GM19239 (cell line): ENCODE measurements at regions not wholly inside any gene's neighbourhood (a gene's known extent, or its start where the extent isn't known, plus 50 kb on each side); places are given as distances from the start of the nearest gene placed in this dataset.

Experiments
- DNase-seq: peaks from one replicate; pipeline ENCODE4 v3.0.0; 2011; ENCODE audit warnings: low spot score; ENCODE audit not compliant: insufficient read length
- FAIRE-seq: peaks from 2 replicates; lab custom pipeline; 2011; peaks lifted over from hg19 to GRCh38; lab: Jason Lieb, UNC

DNA sequence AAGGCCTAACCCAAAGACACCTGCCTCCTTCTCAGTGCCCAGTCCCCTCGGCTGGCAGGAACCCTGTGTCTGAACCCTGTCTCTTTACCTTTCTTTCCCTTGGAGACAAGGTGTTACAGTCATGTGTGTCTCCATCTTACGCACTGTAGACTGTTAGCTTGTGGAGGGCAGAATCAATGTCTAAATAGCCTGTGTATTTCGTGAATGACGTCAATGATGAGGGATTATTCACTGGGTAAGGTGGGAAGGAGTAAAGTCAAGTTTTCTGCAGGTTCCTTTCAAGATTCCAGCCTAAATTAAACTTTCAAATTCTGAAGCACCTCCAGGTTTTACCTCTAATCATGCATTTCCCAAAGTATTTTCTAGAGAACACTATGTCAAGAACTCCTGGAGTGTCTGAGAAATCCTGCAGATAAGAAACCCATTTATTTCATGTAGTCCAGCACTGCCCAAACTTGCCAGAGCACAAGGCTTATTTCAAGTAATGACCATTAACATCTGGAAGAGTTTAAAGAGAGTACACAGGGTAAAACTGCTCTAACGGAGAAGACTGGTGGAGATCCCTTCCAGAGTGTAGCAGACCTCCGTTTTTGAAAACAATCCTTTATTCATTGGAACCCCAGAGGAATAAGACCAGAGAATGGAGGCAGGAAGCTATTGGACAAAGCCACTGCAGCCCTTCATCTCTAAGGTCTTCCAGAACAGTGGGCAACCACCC lies 72.8 kb downstream of the KCNF1 start:
- no peak for DNase-seq
- no peak for FAIRE-seq

DNA sequence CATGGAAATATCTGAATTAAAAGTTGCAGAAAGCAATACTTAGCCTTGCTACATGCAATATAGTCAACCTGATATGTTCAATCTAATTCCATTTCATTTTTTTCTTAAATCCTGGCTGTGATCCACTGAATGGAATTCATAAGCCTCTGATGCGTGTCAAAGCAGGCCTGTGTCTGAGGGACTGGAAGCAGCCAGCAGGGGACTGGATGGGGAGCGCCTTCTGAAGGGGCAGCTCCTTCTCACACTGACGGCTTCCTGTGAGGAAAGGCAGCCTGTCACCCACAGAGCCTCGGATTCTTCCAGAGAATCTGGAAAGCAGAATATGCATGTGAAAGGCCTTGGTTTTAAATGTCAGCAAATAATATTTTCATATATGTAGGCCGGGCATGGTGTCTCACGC lies 73.5 kb downstream of the KCNF1 start:
- DNase-seq (no peak), FAIRE-seq (no peak)

DNA sequence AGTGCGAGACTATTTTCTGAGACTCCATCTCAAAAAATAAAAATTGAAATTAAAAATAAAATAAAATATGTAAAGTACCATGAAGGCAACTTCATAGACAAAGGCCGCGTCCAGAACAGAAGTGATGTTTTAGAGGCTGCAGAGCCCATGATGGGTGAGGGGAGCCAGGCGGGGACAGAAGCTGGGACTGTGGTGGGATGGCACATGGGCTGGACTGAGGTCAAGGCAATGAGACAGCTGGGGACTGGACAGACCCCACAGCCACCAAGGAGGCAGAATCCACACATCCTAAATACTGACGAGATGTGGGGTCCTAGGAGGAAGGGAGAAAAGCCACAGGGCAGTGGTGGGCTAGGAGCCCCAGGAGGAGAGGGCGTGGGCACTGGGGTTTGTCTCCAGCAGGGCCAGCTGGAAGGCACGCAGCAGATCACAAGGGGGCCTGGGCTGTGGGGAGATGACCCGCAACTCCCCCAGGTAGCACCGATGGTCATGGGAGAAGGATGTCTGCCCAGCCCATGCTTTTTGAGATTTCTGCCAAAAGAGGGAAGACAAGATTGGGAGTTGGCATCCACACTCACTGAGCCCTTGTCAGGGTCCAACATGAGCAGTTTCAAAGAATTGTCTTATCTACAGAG lies 74.3 kb downstream of the KCNF1 start:
- no peak for DNase-seq
- no peak for FAIRE-seq

DNA sequence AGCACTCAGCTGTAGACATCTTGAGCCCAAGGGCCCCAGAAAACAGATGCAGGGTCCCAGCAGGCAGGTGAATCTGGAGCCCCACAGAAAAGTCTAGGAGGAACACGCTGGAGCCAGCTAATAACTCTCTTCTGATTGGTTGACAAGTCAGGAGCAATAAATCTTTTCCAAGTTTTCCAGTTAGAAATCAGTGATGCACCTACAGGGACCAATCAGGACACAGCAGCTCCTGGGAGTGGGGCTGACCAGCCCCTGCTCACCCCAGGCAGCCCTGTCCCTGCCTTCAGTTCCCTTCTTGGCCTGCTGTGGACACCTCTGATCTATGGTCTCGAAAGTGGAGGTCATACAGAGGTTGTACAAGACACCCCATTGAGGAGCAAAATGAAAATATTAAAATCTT lies 75.7 kb downstream of the KCNF1 start:
- DNase-seq (no peak), FAIRE-seq (no peak)

DNA sequence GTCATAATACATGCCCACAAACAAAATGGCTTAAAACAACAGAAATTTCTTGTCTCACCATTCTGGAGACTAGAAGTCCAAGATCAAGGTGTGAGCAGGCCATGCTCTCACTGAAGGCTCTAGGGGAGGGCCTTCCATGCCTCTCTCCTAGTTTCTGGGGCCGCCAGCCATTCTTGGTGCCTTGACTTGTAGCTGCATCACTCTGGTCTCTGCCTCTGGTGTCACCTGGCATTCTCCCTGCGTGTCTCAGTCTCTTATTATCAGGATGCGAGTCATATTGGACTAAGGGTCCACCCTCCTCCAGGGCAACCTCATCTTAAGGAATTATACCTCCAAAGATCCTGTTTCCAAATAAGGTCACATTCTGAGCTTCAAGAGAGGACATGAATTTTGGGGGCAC lies 76.1 kb downstream of the KCNF1 start:
- DNase-seq (no peak), FAIRE-seq (no peak)

DNA sequence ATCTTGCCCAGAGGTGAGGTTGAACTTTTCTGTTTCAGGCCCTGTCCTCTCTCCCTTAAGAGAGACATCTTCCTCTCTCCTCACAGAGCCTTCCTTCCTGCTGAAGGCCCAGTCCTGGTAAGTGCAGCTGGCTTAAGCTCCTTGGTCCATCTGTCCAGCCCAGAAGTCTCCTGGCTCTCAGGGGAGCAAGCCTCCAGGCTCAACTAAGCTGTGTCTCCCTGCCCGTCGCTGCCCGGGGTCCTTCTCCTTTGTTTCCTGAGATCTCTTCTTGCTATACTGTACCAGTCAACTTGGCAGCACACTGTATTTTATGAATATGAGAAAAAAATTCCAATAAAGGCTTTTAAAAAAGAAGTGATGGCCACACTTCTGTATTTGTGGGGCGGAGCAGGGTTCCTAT lies 77.4 kb downstream of the KCNF1 start:
- DNase-seq (no peak), FAIRE-seq (no peak)

DNA sequence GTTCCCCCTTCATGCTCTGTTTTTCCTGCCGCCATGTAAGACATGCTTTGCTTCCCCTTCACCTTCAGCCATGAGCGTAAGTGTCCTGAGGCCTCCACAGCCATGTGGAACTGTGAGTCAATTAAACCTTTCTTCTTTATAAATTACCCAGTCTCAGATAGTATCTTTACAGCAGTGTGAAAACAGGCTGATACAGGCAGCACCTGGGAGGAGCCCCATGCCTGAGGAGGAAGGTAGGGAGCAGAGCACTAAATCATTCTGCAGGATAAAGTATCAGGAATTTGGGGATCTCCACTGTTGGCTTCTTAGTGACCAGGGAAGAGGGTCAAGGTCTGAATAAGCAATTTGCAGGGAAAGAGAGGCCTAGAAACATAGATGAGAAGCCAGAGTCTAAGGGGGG lies 78.0 kb downstream of the KCNF1 start:
- DNase-seq, result no peak

DNA sequence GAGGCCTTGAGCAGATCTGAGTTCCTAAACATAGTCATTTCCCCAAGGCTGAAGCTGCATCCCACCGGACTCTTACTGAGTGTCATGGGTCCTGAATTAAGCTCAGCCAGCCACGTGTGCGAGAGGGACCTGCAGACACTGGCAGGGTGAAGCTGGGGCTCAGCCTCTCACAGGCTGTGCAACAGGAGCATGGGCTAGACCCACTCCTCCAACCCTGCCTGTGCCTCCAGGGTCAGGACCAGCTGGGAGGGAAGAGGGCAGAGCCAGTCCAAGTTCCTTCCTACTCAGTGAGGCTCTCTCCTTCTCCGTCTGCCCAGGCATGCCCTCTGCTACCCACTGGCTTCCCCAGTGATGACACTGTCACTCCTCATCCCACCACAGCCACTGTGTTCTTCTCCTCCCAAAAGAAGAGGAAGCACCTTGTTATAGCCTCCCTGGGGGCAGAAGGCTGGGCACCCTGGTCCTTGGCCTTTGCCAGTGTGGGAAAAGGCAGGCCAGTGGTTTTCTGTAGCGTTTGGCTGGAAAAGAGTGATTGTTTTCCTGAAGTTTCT lies 78.9 kb downstream of the KCNF1 start:
- FAIRE-seq, result no peak
- DNase-seq, result no peak

More for the DNA sequence above, 78.0 kb downstream of the KCNF1 start:
- no peak for FAIRE-seq

DNA sequence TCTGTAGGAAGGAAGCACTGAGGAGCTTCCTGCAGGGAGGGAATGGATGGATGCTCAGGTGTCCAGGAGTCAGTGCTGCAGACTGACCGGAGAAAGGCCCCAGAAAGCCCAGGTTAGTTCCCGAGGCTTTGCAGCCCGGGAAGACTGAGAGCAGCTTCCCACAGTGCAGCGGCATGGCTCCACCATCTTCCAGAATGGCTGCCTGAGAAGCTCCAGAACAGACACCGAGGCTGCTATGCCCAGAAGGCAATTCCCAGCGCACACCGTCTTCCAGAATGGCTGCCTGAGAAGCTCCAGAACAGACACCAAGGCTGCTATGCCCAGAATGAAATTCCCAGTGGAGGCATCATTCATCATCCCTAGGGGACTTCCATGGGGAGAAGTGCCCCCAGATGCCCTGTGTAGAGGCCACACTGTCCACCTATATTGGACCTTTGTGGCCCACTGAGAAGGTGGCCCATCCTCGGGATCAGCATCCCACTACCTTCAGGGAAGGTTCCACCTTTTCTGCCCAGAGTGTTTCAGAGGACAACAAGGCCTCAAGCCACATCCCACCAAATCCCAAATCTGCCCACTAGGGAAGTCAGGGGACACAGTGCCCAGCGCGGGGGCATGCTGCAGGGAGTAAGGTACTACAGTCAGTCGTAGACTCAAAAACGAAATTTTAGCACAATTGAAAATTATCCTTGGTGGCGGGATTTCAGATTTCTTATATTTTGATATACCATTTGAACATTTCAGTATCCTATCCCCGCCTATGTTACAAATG lies 80.5 kb downstream of the KCNF1 start:
- FAIRE-seq, result no peak
- no peak for DNase-seq

DNA sequence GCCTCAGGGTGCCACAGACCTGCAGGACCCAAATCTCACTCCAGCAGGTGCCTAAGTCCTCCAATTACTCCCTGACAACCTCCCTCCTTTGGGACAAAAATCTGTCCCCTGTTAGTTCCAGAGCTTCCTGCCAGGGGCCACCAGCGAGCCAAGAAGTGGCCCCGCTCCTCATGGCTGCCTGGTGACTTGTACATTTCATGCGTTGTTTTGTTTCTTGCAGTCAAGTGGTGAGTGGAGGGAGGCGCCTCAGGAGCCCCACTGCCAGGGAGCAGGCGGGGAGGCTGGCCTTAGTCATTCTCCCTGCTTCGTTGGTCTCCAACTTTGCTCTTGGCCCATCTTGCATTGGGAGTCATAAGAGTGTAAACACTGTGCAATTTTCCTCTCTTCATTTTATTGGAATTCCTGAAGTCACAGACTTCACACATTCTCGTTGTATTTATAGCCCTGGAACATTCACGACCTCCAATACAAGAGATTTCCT lies 81.3 kb downstream of the KCNF1 start:
- no peak for DNase-seq
- FAIRE-seq, result no peak

DNA sequence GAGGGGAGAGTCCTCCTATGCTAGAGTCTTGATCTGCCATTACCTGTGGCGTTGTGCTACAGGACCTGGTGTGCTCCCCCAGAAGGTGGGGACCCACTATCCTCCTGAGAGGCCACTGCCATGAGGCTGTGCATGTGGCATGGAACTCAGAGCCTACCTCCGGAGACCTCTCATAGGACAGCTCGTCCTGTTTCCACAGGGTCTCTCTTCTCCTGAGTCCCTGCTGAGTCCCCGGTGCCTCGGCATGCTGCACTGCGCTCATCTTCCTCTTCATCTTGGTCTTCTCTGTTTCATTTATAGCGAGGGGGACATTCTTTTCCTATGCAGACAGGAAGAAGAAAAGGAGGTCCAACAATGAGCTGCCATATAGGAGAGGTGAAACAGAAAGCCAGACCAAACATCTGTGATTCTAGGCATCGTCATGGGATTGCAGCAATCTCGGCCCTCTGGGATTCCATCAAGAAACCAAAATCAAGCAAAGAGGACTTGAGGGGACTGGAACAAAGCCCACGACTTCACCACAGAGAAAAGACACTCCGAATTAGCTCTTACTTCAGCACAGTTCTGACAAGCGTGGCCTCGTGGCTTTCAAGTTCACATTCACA lies 83.7 kb downstream of the KCNF1 start:
- no peak for FAIRE-seq

DNA sequence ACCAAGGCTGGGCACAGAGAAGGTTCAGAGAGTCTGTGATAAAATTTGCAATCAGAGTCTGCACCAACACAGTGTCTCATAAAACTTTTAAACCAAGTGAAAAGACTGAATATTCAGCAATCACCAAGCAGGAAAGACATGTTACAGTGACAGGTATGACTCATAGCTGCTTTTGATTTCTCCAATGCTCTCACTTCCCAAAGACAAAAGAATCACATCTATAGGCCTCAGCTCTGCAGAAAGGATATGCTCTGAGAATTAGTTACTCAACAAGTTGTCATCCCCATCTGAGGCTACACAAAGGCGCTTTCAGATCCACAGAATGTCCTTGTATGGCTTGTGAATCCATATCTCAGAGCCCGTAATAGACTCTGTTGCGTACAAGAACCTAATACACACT lies 92.5 kb downstream of the KCNF1 start:
- FAIRE-seq (no peak), DNase-seq (no peak)

More for the DNA sequence above, 83.7 kb downstream of the KCNF1 start:
- DNase-seq, result no peak

DNA sequence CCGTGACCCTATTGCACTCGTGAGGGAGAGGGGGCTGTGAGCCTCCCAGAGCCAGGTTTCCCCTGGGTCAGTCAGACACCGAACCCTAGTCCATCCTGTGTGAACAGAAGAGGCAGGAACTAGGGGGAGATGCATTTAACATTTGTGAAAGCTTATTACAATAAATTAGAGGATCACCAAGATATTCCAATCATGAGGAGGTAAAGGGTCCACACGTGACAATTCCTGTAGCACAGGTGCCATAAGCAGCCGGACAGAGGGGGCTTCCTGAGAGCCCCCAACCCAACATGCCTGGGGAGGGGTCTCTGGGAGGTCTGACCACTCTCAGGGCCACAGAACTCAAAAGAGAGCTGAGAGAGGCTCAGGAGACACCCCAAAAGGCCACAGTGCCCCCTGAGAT lies 93.3 kb downstream of the KCNF1 start:
- FAIRE-seq (no peak), DNase-seq (no peak)

DNA sequence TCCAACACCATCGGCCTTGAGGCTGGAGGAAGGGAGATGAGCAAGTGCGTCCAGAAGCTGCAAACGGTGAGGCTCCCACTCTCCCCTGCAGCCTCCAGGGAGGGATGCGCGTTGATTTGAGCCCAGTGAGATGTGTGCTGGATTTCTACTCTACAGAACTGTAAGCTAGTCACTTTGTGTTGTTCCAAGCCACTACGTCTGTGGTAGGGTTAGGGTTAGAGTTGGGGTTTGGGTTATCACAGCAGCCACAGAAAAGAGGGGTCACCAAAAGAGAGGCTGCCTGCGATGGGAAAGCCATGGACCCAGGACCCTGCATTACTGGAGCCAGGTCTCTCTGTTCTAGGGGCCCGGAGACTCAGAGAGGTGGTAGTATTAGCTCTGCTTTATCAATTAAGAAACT lies 94.5 kb downstream of the KCNF1 start:
- no peak for FAIRE-seq
- no peak for DNase-seq

DNA sequence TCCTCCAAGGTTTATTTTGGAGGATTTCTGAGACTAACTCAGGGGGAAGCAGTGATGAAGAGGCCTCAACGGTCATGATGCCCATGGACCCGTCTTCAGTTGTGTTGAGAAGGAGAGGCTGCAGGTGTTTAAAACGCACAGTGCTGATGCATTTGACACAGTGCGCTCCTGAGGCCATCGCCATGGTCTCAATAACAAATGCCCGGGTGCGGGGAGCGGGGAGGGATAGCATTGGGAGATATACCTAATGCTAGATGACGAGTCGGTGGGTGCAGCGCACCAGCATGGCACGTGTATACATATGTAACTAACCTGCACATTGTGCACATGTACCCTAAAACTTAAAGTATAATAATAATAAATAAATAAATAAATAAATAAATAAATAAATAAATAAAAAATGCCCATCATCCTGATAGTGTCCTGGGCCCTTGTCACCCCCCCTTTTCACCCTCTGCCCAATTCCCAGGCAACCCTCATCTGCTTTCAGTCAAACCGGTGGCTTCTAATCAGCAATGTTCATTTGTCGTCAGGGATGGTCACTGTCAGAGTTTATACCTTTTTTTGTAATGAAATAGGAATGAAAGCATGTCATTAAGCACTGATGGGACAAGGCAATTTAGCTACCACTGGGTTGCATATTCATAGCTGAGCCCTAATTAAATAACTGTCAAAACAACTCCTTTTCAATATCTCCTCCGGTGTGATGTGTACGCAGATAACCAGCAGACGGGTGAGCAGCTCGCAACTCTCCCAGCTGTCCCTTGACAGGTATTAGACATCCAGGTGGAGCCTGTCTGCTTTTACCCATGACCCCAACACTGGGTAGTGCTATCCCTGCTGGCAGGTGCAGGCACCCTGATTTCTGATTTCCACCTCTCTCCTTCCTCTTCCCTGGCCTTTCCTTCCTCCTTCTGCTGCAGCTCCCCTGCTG lies 95.9 kb downstream of the KCNF1 start:
- DNase-seq, result no peak
- FAIRE-seq, result no peak

DNA sequence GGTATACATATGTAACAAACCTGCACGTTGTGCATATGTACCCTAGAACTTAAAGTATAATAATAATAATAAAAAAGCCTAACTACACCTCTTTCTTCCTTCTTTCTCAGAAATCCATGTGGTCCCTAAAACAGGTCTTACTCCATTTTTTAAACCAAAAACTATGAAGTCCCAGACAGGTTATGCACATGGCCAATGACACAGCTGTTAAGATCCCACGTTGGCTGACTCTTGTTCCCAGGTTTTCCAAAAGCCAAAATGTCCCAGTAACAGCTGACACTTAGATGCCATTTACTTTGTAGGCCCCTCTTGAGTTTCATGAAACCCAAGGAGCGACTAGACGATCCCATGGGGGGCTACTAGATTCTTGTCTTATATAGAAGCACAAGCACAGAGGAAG lies 97.0 kb downstream of the KCNF1 start:
- FAIRE-seq (no peak), DNase-seq (no peak)

DNA sequence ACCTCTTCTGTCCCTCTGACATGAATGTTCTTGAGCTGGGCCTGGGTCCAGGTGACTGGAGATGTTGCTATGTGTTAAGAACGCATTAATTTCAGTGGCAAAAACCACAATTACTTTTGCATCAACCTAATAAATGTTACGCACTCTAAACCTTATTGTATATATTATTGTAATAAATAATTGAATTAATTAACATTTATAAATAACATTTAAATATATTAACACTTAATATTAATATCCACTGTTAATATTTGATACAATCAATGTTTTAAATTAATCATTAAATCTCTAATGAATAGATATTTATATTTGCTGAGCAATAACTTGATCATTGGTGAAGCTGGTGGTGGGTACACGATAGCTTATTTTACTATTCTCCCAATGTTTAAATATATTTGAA lies 97.4 kb downstream of the KCNF1 start:
- no peak for DNase-seq
- FAIRE-seq, result no peak

DNA sequence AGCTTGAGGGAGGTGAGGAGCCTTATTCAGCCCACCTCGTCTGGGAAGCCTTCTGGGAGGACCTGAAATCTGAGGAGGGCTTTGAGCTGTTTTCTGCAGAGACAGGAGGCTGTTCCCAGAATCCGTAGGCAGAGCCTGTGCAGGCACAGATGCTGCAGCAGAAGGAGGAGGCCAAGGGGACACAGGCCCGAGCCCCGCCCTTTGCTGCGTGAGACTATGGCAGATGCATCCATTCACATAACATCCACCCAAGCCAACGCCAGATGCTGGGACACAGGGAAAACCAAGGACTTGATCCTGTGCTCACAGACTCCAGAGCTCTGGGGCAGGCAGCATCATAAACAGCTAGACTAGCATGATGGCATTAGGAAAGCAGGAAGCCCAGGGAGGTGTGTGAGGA lies 98.2 kb downstream of the KCNF1 start:
- FAIRE-seq, result no peak

DNA sequence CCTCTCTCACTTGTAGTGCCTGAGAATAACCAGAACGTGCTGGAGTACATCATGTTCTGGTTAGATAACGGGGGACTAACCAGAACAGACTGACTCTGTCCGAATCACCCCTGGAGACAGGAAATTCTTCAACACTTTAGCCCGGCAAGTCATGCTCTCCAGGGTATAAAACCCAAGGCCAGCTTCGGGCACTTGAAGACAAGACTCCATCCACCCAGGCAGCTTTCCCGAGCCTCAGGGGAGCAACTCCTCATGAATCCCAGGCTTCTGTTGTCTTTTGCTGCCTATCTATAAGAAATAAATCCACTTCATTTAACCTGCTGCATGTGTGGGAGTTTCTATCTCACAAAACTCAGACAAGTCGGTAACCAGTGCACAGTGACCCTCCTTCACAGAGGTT lies 99.6 kb downstream of the KCNF1 start:
- no peak for FAIRE-seq
- no peak for DNase-seq

More for the DNA sequence above, 98.2 kb downstream of the KCNF1 start:
- no peak for DNase-seq
